PC-9 (cell line): ENCODE measurements at regions not wholly inside any gene's neighbourhood (a gene's known extent, or its start where the extent isn't known, plus 50 kb on each side); places are given as distances from the start of the nearest gene placed in this dataset.

Source experiments
- BruUV-seq: library from RNA; stranded (reverse); fragments of 400-500 nt; replicated peaks from 2 replicates; lab custom pipeline; 2021; lab: Mats Ljungman, UMichigan
- CTCF ChIA-PET: fragments of 300-600 bp; sonication (Branson Sonifier 250); formaldehyde crosslinking; loops from one replicate; lab custom pipeline; 2022; ENCODE audit warnings: antibody characterized with exemption; lab: Charles Lee
- POLR2A ChIA-PET: fragments of 300-600 bp; sonication (Branson Sonifier 250); formaldehyde crosslinking; loops from one replicate; lab custom pipeline; 2022; ENCODE audit warnings: antibody characterized with exemption; ENCODE audit not compliant: unreplicated experiment; lab: Charles Lee
- DNase-seq, 2 experiments: peaks; one replicate each; pipeline versions ENCODE4 v3.0.0 to v3.0.0-alpha.2; 2015 to 2022; ENCODE audit warnings: mixed read lengths in 1 of 2
- H2AFZ ChIP-seq: fragments of 200-600 bp; sonication (generic); 2 replicates; pipeline ENCODE4 v1.8.1; 2017; ENCODE audit warnings: antibody characterized with exemption
- H3F3A ChIP-seq: fragments of 200-600 bp; sonication (generic); 2 replicates; pipeline ENCODE4 v1.8.1; 2017; ENCODE audit warnings: antibody characterized with exemption, mild to moderate bottlenecking, low read depth; ENCODE audit not compliant: insufficient read depth
- H3K27ac ChIP-seq: fragments of 200-600 bp; sonication (generic); 2 replicates; pipeline ENCODE4 v1.6.1; 2016; ENCODE audit warnings: mixed run types
- H3K27me3 ChIP-seq: fragments of 200-600 bp; sonication (generic); 2 replicates; pipeline ENCODE4 v1.6.1; 2016; ENCODE audit warnings: low read depth, mixed run types; ENCODE audit not compliant: insufficient read depth
- H3K36me3 ChIP-seq: fragments of 200-600 bp; sonication (generic); 2 replicates; pipeline ENCODE4 v1.6.1; 2016; ENCODE audit warnings: low read depth, mixed run types
- H3K4me1 ChIP-seq: fragments of 200-600 bp; sonication (generic); replicated peaks from 2 replicates; pipeline ENCODE4 v1.6.1; 2016; ENCODE audit warnings: mixed run types; ENCODE audit not compliant: insufficient read depth
- H3K4me2 ChIP-seq: fragments of 200-600 bp; sonication (generic); 2 replicates; pipeline ENCODE4 v1.6.1; 2017; ENCODE audit warnings: mixed run types
- H3K4me3 ChIP-seq: fragments of 200-600 bp; sonication (generic); 2 replicates; pipeline ENCODE4 v1.6.1; 2016; ENCODE audit warnings: mixed run types
- H3K79me2 ChIP-seq: fragments of 200-600 bp; sonication (generic); 2 replicates; pipeline ENCODE4 v1.6.1; 2017; ENCODE audit warnings: low read depth, mixed run types
- H3K9me2 ChIP-seq: fragments of 200-600 bp; sonication (generic); 2 replicates; pipeline ENCODE4 v1.8.1; 2017; ENCODE audit warnings: mild to moderate bottlenecking; ENCODE audit not compliant: insufficient read depth
- H3K9me3 ChIP-seq: fragments of 200-600 bp; sonication (generic); 2 replicates; pipeline ENCODE4 v1.8.1; 2016; ENCODE audit warnings: low read depth; ENCODE audit not compliant: insufficient read depth
- H4K20me1 ChIP-seq: fragments of 200-600 bp; sonication (generic); 2 replicates; pipeline ENCODE4 v1.8.1; 2017; ENCODE audit not compliant: insufficient read depth
- CTCF ChIP-seq: fragments of 200-600 bp; sonication (generic); conservative IDR thresholded peaks from 2 replicates; pipeline ENCODE4 v1.6.1; 2017; ENCODE audit warnings: mixed run types, antibody characterized with exemption, mild to moderate bottlenecking, moderate library complexity
- EZH2 ChIP-seq: fragments of 200-600 bp; sonication (generic); IDR thresholded peaks from 2 replicates; pipeline ENCODE4 v1.8.0; 2017; ENCODE audit warnings: antibody characterized with exemption, low read depth
- intact Hi-C: fragments of 100-400 bp; cut with micrococcal nuclease; formaldehyde crosslinking; loops from one replicate; pipeline ENCODE4 v1.10.0; 2022; ENCODE audit not compliant: unreplicated experiment

DNA sequence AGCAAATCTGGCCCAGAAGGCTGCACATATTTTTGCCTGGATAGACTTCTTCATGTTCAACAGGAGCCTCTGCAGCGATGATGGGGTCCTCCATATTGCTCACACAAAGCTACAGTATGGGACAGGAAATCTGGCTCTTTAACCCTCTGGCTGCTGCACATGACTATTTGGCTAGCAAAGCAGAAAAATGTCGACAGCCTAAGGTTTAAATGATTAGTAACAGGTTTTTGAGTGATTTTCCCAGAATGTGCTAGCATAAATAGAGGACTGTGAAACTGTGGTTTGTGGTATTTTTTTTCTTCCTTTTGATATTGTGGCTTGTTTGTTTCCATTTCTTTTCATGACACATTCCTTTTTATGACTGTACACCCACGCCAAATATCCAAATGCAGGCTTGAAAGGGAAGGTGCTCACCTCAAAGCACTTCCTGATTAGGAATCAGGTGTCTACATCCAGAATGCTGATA lies 120.2 kb upstream of the GK2 start:
- H3K9me3 ChIP-seq: no peaks in the 10 kb centered on the region
- no peaks in the 10 kb centered on the region for H3K9me2 ChIP-seq
- no peak overlapping the region for H3K4me3 ChIP-seq
- H3K27ac ChIP-seq: no peak overlapping the region
- no peaks in the 10 kb centered on the region for H3K79me2 ChIP-seq
- CTCF ChIA-PET: no interaction called here
- H3K4me2 ChIP-seq: no peak overlapping the region
- H3F3A ChIP-seq: no peaks in the 10 kb centered on the region
- no peaks in the 10 kb centered on the region for H3K27me3 ChIP-seq
- no peak overlapping the region for H2AFZ ChIP-seq
- H3K36me3 ChIP-seq: no peaks in the 10 kb centered on the region
- H3K4me1 ChIP-seq: no peaks in the 10 kb centered on the region
- POLR2A ChIA-PET: no interaction called here
- DNase-seq: peak; percentile 5 to 36
- TF ChIP-seq CTCF (no peak), EZH2 (no peak)
- H4K20me1 ChIP-seq: no peaks in the 10 kb centered on the region
- intact Hi-C loops: no loop called here
- BruUV-seq: no TSS peak

GRCh38 chr4:79526641-79527565 lies 118.9 kb upstream of the GK2 start:
- H2AFZ ChIP-seq: no peak overlapping the region

DNA sequence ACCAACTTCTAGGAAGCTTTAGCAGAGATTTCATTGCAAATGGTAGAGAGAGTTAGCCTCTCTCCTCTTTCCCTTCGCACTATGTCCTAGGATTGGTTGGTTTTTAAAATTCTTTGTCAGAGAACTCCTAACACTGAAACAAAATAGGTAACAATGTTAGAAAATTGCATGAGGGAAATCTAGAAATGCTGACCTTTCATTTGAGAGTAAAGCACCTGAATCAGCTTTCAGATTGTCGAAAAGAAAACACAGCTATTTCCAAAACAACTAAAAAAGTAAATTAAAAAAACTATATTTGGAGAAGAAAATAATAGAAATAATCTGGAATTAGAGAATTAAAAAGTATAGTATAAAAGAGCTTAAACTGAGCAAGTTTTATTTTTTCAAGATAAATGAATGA lies 108.1 kb upstream of the GK2 start:
- ChIA-PET CTCF (no interaction called here), POLR2A (no interaction called here)
- Histone ChIP-seq H3K9me2 (no peaks in the 10 kb centered on the region), H3K4me2 (no peak overlapping the region), H3K27me3 (no peaks in the 10 kb centered on the region), H3K4me1 (no peaks in the 10 kb centered on the region), H3K4me3 (no peak overlapping the region), H3K79me2 (no peaks in the 10 kb centered on the region), H3K9me3 (no peaks in the 10 kb centered on the region), H4K20me1 (no peaks in the 10 kb centered on the region), H3F3A (no peaks in the 10 kb centered on the region), H2AFZ (no peak overlapping the region), H3K27ac (no peak overlapping the region), H3K36me3 (no peaks in the 10 kb centered on the region)
- no TSS peak for BruUV-seq
- no peak for DNase-seq
- intact Hi-C loops: no loop called here
- TF ChIP-seq EZH2: no peak
- no peak for TF ChIP-seq CTCF

More at GRCh38 chr4:79526641-79527565, 118.9 kb upstream of the GK2 start:
- Histone ChIP-seq H3K36me3 (no peaks in the 10 kb centered on the region), H3K9me3 (no peaks in the 10 kb centered on the region), H4K20me1 (no peaks in the 10 kb centered on the region), H3F3A (no peaks in the 10 kb centered on the region), H3K4me3 (no peak overlapping the region), H3K9me2 (no peaks in the 10 kb centered on the region), H3K79me2 (no peaks in the 10 kb centered on the region), H3K4me2 (no peak overlapping the region), H3K4me1 (no peaks in the 10 kb centered on the region), H3K27me3 (no peaks in the 10 kb centered on the region), H3K27ac (no peak overlapping the region)
- TF ChIP-seq CTCF (no peak), EZH2 (no peak)
- POLR2A ChIA-PET: no interaction called here
- no peak for DNase-seq
- CTCF ChIA-PET: no interaction called here
- BruUV-seq: no TSS peak
- intact Hi-C loops: no loop called here
